LNCAP (cell line): ENCODE measurements at regions not wholly inside any gene's neighbourhood (a gene's known extent, or its start where the extent isn't known, plus 50 kb on each side); places are given as distances from the start of the nearest gene placed in this dataset.

Experiments used
- CTCF ChIP-seq: fragments of 450-650 bp; IDR thresholded peaks from 2 replicates; pipeline ENCODE4 v1.5.1; 2017; ENCODE audit warnings: mild to moderate bottlenecking

- TF ChIP-seq CTCF = no peak
Observed at GRCh38 chrX:138769918-138770317, 58.4 kb upstream of the FGF13 start.

- no peak for TF ChIP-seq CTCF
Observed at GRCh38 chrX:138765051-138765450, 53.5 kb upstream of the FGF13 start.

- TF ChIP-seq CTCF = no peak
Observed at GRCh38 chrX:138763761-138764160, 52.2 kb upstream of the FGF13 start.

- TF ChIP-seq CTCF = no peak
Observed at GRCh38 chrX:138761380-138761779, 49.9 kb upstream of the FGF13 start.
